Superior temporal gyrus (tissue), 1 donor: ENCODE measurements at regions not wholly inside any gene's neighbourhood (a gene's known extent, or its start where the extent isn't known, plus 50 kb on each side); places are given as distances from the start of the nearest gene placed in this dataset.
"Not testable (repeated sequence)": the region's sequence is repeated elsewhere in the genome, so short reads cannot be mapped to it uniquely, and the experiment has no call there.

Experiments used
- DNase-seq: peaks from one replicate; pipeline ENCODE4 v3.0.0-alpha.2; 2016; ENCODE audit errors: extremely low spot score

DNA sequence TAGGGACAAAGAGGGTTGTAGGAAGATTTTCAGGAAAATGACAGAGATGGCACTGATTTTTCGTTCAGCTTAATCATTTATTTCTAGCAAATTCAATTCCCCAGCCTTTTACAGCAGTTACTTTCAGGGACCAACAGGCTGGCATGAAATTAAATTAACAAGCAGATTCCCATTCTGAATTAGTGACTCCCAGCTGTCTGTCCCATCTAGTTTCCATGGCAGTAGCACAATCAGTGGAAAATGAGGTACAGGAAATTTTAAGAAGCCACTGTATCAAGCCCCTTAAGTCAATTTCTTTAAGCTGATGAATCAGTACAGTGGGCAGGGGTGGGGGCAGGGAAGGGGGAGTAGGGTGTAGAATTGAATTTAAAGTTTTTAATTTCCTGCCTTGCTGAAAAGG is 121.1 kb upstream of the TEX13C start:
- no peak for DNase-seq

DNA sequence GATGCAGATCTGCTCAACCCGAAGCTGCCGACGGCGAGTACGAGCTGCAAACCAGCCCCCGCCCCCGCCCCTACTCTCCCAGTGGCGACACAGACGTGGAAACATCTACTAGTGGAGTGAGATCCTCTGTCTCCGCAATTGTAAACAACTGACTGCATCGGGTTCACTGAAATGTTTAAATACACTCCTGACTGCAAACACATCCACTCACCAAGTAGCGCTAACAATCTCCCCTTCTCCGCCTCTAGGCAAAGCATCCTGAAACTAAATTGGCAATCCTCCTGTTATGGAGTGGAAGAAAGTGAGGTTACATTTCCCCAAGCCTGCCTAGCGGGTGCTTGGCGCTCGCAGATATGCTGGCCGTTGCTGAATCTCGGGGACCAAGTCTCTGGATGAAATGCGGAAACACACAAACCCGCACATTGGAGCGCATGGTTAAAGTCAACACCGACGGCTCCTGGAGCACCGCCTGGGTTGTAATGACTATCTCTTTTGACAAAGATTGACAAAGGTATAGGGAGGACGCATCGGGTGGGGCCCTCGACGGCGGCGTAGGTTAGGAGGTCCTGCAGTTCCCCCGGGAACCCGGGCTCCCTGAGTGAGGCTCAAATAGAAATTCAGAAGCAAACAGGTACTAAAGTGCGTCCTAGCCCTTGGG is 117.0 kb upstream of the TEX13C start:
- no peak for DNase-seq

DNA sequence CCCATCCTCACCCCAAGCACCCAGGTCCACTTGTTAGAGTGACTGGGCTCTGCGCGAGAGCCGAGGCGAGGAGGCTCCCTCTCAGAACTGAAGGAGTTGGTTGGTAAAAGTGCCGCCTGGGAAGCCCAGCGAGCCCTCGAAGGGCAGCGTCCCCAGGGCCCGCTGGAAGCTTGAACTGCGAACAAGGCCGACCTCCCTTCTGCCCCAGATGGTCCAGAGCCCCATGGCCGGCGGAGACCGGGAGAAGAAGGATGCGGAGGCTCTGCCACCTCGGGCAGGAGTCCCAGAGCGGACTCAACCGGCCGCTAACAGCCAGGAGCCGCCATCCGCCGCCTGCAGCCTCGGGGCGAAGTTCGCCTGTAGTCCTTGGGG is 116.3 kb upstream of the TEX13C start:
- DNase-seq, result no peak

DNA sequence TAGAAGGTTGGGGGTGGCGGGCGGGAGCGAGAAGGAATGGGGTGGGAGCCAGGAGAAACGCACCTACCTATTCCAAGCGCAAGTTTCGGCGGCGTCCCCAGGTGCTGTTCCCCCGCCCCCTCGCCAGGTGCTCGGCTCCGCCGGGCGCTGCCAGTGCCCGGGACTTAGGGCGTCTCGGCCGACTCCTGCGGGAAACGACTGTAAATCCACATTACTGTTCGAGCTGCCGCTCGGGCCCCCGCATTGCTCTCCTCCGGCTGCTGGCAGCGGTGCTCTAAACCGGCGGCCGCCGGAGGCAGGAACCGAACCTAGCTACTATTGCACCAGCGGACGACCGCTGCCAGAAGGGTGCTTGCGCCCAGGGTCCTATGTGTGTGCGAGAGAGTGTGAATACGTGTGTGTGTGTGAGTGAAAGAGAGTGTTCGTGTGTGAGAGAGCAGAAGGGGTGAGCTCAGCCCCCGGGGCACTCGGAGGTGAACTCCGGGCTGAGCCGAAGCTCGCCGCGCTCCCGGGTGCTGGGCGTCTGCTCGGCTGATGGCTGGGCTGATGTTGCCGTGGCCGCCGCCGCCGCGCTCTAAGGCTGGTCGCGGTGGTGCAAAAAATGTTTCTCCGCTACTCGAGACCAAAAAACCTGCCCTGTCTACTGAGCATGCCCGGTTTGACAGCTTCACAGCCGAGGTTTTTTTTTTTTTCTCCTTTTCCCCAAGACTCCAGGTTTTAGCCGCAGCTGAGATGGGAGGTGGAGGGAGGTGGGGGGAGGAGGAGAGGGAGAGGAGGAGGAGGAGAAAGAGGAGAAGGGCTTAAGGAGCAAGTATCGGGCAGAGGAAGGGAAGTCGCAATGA is 115.7 kb upstream of the TEX13C start:
- DNase-seq, result peak; percentile 24

DNA sequence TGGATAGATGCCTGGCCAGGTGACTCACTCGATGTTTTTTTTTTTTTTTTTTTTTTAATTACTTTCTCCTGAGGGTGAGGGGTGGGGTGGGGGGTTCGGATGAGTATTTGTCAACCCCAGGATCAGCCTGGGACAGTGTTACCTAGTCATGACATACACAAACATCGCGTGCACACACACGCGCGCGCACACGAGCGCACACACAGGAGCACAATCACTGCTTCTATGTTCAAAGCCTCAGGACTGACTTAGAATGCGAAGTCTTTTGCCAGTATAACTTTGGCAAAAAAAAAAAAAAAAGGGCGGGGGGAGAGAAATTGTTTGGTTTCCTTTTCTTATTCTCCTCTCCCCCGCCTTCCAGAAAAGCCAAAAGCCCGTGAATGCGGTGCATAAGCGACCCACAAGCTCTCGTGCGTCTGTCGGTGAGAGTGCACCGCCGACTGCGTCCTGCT is 115.0 kb upstream of the TEX13C start:
- no peak for DNase-seq

DNA sequence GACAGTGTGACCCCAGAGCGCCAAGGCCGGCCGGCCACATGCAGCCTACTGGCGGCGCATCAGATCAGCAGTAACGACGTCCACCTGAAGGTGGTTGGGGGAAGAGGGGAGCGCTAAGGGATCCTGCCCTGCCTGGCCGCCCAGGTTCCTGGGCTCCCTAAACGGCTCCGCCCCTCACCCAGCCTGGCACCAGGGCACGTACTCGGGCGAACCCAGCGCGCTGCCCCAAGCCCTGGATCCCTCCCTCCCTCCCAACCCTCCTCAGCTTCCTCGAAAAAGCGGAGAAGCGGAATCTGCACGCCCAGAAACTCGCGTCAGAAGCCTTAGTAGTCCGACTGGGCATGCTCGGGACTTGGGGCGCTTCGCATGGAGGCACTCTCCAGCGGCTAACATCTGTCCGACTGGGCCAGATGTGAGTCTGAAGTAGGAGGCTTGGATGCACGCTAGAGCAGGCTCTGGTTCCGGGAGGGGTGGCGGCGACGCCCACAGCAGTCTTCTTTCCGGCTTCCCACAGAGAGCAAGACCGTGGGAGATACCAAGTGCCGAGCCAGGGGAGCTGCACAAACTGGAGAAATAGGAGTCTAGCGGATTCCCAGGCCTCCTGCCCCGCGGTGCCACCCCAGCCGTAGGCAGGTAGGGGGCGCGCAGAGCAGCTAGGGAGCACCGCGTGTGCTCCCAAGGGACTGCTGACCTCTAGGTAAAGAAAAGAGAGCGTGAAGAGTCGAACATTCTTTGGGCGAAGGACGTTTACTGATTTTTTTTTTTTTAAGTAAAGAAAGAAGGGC is 114.3 kb upstream of the TEX13C start:
- DNase-seq, result peak; percentile 32

DNA sequence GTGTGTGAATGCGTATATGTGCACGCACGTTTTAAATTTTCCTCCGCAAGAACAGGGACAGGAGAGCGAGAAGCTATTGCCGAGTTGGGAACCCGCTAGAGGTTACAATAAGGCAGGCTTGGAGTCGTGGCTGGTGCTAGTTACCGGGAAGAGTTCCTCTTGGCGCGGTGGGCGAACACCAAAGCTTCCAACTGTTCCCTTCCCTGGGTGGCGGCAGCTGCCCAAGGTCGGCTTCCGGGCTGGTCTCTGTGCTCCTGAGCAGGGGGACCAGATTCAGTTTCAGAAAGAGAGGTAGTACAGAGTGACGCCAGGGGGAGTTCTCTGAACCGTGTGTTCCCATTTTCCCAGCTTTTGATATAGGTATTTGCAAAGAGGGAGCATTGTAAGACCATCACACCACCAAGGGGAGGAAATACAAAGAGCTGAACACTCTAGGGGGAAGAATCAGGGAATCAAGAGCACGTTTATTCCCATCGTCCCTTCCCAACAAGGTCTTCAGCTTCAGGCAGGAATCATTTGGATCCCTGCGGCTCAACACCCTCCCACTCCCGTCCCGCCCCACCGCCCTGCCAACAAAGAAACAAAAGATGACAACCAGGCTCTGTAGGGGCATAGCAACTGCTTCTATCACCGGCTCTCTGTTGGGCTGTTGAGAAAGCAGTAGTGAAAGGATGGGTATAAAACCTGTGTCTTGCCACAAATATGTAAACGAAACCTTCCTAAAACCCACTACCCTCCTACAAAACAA is 113.6 kb upstream of the TEX13C start:
- no peak for DNase-seq

DNA sequence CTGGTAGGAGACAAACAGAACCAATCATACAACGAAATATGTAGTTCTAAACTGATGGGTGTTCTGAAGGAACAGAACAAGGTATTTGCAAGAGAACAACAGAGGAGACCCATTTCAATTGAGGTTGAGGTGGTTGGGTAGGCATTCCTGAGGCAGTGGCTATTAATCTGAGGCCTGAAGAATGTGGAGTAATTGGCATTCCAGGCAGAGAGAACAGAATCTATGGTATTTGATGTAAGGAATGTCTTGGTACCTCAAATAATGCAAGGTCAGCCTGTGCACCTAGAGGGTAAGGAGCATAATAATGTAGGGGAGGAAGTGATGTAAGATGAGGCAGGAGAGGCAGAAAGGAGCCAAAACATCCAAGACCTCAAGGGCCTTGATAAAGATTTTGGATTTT is 109.5 kb upstream of the TEX13C start:
- no peak for DNase-seq

DNA sequence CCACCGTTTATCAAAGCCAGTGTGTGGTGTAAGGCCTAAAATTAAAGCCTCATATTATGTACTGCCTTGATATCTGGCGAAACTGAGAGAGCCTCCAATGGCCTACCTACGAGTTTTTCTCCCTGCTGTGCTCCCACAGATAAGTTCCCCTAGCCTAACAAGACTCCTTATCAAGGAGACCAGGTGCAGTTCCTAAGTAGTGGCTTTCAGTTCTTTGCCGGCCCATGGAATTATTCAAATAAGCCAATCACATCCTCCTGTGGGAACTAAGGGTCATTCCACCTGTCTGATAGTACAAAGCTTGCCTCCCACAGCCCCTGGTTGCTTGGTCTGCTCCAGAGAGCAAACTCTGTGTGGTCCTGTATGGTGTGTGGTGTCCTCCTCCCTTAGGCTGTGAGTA is 99.8 kb upstream of the TEX13C start:
- no peak for DNase-seq

DNA sequence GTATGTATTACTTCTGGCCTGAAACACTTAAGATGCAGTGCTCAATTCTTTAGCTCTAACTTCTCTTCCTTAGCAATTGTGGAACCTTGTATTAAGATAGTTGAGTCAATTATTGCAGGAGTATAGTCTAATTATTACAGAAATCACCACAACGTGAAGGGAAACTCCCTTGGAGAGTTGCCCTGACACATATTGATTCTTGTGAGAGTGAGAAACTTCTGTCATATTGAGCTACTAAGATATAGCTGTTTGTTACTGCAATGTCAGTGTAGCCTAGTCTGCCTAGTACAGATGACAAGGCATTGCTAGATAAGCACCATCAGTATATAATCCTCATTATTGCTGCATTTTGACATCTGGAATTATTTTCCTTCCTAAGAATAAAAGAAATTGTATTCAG is 82.7 kb upstream of the TEX13C start:
- DNase-seq, result no peak

DNA sequence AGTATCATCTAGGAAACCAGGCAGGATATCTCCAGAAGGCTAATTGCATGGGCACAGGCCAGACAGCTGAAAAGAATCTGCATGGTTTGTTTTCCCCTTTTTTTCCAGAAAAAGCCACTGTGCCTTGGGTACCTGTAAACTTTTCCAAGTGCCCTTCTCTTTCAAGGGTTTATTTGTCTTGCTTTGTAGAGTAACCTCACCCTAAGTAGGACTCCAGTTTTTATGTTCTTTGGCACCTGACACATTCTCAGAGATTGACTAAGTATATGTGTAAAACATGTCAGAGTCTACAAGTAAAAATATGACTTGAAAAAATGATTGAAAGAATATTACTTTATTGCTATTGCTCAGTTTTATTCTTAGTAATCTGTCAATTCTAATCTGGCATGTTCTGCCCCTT is 70.7 kb upstream of the TEX13C start:
- no peak for DNase-seq

DNA sequence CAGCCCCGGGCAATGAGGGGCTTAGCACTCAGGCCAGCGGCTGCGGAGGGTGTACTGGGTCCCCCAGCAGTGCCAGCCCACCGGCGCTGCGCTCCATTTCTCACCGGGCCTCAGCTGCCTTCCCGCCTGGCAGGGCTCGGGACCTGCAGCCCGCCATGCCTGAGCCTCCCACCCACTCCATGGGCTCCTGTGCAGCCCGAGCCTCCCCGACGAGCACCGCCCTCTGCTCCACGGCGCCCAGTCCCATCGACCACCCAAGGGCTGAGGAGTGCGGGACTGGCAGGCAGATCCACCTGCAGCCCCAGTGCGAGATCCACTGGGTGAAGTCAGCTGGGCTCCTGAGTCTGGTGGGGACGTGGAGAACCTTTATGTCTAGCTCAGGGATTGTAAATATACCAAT is 63.9 kb upstream of the TEX13C start:
- not testable (repeated sequence) for DNase-seq

DNA sequence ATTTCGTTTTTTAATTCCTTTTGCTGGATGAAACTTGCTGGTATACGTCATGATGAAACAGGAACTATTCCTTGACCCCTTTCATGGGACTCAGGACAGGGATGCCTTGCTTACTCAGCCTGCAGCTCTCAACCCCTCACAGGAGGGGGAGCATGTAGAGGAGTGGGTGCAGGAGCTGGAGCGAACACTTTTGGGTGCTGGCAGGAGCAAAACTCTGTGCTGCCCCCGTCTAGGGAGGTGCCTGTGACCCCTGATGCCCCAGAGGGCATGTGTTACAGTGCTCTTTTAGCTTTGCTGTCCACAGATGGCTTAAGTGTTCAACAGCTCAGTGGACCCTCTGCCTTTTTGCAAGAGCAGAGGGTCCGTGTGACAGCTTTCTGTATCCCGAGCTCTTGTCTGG is 56.8 kb upstream of the TEX13C start:
- DNase-seq, result no peak

DNA sequence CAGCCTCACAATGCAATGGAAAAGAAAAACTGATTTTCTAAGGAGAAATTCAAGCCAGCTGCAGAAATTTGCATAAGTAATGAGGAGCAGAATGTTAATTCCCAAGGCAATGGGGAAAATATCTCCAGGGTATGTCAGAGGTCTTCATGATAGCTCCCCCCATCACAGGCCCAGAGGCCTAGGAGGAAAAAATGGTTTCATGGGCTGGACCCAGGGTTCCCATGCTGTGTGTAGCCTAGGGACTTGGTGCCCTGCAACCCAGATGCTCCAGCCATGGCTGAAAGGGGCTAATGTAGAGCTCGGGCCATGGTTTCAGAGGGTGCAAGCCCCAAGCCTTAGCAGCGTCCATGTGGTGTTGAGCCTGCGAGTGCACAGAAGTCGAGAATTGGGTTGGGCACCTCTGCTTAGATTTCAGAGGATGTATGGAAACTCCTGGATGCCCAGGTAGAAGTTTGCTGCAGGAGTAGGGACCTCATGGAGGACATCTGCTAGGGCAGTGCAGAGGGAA is 53.5 kb upstream of the TEX13C start:
- DNase-seq, result no peak
